ENCODE measurements at regions not wholly inside any gene's neighbourhood (a gene's known extent, or its start where the extent isn't known, plus 50 kb on each side); places are given as distances from the start of the nearest gene placed in this dataset.

- DNase-seq (no peak), ATAC-seq (no peak)
Measured at GRCh38 chr17:51559778-51560177, 299.4 kb downstream of the UTP18 start.

DNA sequence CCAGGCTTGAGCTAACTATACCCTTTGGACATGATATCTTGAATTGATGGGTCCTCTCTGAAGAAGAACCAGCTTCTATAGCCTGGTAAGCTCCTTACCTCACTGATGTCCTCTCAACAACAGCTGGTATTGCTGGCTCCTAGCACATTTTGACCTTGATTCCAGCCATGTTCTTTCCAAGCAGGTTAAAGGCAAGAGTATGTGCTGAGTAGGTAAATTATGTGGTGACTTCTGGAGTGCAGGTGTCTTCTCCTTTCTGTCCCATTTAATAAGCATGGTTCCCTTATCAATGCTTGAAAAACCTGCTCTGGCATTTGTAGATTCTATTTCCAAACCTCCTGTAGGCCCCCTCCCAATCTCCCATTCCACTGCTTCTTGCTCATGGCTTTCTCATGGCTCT is 300.1 kb downstream of the UTP18 start:
- no peak for ATAC-seq
- no peak for DNase-seq

GRCh38 chr17:51563961-51564360 is 303.6 kb downstream of the UTP18 start:
- ATAC-seq (no peak), DNase-seq (no peak)

DNA sequence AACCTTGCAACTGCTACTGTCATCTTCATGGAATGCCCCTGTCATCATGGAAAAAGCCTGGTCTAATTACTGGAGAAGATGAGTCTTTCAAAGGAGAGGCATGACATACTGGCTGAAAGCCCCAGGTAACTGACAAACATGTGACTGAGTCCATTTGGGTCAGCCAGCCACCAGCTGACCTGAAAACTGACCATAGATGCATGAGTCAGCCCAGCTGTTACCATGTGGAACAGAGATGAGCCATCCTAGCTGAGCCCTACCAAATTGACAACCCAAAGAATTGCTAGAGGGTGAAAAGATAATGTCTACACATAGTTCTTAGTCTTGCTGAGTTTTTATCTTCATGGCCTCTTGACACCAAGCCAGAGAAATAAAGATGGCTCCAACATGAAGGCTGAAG is 311.8 kb downstream of the UTP18 start:
- no peak for ATAC-seq
- no peak for DNase-seq

Measured in stimulated activated naive CD8-positive, alpha-beta T cell treated with anti-CD3 and anti-CD28 coated beads, Interleukin-15, Interleukin-2, amounts not matched to agents 100 U/mL and 50 U/mL, for 24 hours (primary cell).